Posterior cingulate gyrus (tissue), 11 donors: ENCODE measurements at regions not wholly inside any gene's neighbourhood (a gene's known extent, or its start where the extent isn't known, plus 50 kb on each side); places are given as distances from the start of the nearest gene placed in this dataset.

ENCODE experiments used
- DNase-seq, 10 donors: peaks; one replicate each; pipeline versions ENCODE4 v3.0.0 to v3.0.0-alpha.2; 2020 to 2021; ENCODE audit warnings: mixed read lengths in 3 of 10
- intact Hi-C: fragments of 100-400 bp; cut with DNase I; formaldehyde crosslinking; loops from one replicate; pipeline ENCODE4 v1.15.1; 2023

DNA sequence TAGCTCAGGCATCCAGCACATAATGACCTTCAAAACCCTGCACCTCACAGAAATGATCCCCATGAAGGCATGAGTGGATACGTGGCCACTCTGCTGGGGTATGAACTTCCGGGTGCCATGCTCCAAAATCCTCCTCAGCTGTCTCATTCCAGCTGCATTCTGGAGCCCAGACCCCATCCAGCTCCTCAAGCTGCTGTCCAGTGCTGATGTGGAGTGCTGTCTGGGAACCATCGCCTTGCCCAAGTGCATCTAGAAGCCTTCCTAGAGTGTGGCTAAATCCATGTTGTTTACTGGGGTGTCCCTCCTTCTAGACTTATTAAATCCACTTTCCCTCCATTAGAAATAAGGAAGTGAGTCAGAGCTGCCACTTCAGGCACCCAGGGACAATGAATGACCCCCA, 130.8 kb upstream of the PTPRT start:
- no peak for DNase-seq
- intact Hi-C loops = no loop called here

DNA sequence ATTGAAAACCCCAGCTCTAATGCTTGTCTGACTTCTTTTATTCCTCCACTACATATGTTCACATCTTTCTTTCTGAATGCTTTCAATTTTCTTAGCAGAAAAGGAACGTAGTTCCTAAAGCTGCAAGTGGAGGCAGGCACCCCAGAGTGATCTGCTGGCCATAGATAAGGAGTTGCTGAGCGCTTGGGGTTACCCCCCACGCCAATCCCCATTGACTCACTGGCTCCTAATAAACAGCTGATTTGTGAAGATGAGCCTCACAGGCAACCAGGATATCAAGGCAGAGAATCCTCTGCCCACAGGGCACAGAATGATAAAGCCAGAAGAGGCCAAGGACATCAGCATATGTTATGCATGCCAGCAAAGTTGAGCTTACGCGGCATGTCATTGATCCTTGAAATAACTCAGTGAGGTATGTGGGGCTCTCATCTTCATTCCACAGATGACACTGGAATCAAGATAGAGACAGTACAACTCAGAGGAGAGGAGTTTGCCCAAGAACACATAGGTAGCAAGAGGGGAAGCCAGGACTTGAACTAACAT, 129.1 kb upstream of the PTPRT start:
- DNase-seq = no peak
- intact Hi-C loops = no loop called here

DNA sequence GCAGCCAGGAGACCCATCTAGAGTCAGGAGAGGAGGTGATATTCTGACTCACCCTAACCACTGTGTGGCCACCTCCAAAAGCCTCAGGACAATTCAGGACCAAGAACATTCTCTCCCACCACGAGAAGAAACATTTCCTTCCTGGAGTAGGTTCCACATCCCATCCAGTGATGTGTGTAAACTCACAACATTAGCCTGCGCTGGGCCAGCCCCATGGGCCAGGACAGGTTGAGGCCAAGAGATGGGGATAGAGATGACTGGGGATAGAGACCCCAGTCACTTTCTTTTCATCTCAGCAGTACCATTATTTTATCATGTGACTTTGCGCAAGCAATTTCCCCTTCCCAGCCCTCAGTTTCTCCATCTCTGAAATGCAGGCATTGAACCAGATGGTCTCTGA, 126.6 kb upstream of the PTPRT start:
- intact Hi-C loops = no loop called here
- DNase-seq = no peak

DNA sequence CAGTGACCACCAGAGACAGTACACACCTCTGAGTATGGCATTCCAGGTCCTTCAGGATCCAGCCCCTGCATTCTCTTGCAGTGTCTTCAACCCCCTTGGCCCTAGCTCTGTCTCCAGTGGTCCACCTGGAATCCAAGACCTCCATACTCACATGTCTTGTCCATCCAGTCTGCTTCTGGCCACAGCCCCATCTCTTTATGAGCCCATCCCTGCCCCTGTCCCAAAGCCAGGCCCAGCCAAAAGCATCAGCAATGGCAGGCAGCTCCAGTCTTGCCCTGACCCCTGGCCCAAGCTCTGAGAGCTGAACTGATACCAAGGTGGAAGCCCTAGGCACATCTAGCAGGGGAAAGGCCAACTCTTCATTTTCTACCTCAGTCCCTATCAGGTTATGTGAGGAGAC, 119.6 kb upstream of the PTPRT start:
- DNase-seq = no peak
- intact Hi-C loops = no loop called here

DNA sequence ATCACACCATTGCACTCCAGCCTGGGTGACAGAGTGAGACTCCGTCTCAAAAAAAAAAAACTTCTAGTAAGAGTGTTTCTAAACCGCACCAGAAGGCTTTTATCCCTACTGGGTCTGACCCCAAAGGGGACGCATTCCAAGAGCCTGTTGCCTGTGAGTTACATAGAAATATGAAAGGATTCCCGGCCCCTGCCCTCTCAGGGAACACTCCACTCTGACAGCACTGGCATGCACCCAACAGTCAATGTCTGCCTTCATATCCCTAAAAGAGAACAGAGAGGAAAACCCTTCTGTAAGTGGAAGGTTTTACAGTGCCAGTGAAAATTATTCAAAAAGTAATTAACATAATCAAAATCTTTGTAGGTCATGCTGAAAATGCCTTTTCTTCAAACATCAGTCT, 117.1 kb upstream of the PTPRT start:
- intact Hi-C loops = no loop called here
- no peak for DNase-seq

DNA sequence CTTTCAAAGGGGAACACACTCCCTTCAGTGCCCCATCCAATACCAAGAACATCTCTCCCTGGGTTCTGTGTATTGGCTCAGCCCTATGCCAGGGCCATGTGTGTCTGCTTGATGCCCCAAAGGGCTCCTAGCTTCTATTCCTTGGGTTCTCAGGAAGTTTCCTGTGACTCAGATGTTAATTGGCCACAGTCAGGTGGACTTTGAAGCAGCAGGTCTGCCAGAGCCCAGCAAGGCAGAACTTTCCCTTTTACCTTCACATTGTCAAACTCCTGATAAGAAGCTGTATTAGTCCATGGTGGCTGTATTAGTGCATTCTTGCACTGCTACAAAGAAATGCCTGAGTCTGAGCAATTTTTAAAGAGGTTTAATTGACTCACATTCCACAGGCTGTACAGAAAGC, 116.0 kb upstream of the PTPRT start:
- no peak for DNase-seq
- intact Hi-C loops = no loop called here

DNA sequence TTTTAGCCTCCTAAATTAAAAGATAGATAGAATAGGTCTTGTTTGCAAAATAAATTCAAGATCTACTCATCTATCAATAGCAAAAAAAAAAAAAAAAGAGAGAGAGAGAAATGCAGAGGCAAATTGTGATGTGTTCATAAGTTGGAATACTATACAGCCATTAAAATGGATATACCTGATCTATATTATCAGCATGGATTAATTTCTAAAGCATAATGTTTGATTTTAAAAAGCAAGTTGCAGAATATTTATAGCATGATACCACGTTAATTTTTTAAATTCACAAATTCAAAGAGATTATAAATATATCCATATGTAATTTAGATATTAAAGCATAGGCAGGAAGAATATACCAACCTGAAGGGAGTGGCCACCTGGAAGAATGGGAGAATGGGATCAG, 114.9 kb upstream of the PTPRT start:
- DNase-seq = no peak
- intact Hi-C loops = no loop called here

DNA sequence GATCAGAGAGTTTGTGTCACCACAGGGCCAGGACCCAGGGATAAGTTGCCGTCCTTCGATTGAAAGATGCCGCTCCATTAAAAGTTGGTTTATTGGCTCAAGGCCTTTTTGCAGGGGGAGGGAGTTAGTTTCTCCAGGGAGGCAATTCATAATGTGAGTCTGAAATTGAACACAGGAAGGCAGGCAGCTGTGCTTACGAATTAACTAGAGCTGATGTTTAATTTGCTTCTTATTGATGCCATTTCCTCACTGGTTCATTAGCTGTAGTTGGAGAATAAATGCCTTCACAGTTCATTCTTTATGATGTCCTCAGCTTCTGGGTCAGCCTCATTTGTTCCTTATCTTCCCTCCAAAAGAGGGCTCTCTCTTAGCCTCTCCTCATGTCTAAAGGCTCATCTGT, 113.2 kb upstream of the PTPRT start:
- no peak for DNase-seq
- intact Hi-C loops = no loop called here

DNA sequence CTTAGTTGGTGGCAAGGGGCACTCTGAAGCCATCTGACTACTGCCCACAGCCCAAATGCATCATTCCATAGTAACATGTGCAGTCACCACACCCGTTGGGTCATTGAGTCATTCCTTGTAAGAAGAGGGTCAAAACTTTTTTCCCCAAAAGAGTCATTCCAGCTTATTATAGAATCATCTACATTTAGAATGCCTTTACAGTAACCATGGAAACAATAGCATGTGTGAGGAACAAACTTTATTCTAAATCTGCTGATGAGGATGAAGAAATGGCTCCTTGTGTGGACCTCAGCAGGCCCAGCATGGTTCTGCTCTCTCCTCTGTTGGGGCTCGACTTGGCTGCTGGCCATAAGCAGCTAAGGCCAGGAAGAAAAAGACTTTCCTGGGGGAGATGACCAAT, 111.2 kb upstream of the PTPRT start:
- intact Hi-C loops = no loop called here

DNA sequence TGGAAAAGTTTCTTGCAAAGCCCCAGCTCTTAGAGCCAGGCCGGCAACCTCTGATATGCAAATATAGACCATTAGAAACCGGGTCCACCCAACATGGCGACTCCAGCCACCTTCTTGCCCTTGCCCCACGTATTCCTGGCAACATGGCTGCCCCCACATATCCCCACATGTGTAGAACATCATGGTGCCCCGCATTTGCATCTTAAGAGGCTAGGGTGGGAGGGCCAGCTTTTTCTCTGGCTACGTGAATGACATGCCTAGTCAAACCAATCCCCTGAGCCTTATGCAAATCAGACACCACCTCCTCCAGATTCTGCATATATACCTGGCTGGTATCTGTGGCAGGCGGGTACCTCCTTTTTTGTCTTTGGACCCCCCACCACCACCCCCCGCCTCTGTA, 106.1 kb upstream of the PTPRT start:
- intact Hi-C loops = no loop called here
- no peak for DNase-seq

More for the DNA sequence above, 111.2 kb upstream of the PTPRT start:
- DNase-seq = no peak

DNA sequence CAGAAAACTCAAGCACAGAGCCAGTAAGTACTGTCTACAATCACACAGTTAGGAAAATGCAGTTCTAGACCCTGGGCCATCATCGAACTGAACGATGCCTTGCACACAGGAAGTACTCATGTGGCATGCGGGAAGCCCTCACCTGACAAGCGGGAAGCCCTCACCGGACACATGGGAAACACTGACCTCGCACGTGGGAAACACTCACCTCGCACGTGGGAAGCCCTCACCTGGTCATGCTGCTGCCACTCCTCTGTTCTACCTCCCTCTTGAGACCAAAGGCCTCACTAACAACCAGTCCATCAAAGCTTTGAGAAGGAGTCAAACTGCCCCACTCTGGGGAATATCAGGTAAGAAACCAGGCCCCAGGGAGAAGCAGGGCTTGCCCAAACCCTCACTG, 105.6 kb upstream of the PTPRT start:
- no peak for DNase-seq

DNA sequence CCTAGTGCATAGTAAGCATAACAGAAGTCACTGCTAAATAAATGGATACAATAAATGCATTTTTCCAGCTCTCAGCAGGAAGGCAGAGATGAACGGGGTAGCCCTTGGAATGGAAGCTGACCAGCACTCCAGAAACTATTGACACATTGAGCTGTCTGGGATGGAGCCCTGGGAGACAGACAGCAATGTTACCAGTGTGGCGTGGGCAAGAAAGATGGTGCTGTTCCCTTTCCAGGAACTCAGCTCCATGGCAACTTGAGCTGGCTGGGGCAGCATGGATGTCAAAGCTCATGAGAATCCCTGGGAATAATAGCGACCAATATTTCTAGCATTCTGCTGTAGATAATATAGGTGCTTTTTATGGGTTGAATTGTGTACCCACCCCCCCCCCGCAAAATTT, 104.3 kb upstream of the PTPRT start:
- no peak for DNase-seq
- intact Hi-C loops = no loop called here

More for the DNA sequence above, 105.6 kb upstream of the PTPRT start:
- intact Hi-C loops = no loop called here

DNA sequence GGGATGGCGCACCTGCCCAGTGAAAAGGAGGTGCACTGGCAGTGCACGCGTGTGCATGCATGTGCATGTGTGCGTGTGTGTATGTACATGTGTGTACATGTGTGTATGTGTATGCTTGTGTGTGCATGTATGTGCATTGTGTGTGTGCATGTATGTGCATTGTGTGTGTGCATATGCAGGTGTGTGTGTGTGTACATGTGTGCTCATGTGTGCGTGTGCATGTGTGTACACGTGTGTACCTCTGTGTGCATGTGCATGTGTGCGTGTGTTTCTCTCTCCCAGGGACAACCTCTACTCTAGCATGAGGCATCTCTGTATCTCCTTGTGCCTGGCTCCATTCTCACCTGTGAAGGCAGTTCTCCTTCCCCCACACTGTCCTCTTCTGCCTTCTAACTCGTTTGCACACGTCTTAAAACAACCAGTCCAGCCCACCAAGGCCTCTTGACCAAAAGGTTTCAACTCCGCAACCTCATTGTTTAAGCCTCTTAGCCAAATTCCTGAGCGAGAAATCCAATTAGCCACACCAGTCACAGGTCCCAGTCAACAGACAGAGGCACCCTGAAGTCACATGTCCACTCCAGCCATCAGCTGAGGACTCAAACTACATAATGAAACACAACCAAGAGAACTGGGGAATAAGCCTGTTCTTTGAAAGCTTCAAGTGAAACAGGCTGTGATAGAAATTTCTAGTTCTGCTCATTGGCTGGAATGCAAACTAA, 103.5 kb upstream of the PTPRT start:
- intact Hi-C loops = no loop called here
- no peak for DNase-seq

DNA sequence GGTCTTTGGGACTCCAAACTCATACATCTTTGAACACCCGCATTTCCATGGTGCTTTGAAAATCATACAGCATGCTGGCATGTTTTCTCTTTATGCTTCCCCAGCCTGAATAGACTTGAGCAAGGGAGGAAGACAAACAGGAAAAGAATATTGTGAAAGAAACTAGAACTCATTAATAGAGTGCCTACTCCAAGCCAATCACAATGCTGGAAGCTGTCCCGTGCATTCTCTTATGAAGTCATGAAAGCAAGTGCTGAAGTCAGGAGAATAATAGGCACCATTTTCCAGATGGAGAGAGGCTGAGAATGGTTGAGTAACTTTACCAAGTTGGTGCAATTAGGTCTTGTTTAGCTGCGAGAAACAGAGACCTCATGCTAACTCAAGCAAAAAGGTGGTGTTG, 102.5 kb upstream of the PTPRT start:
- no peak for DNase-seq
- intact Hi-C loops = no loop called here

DNA sequence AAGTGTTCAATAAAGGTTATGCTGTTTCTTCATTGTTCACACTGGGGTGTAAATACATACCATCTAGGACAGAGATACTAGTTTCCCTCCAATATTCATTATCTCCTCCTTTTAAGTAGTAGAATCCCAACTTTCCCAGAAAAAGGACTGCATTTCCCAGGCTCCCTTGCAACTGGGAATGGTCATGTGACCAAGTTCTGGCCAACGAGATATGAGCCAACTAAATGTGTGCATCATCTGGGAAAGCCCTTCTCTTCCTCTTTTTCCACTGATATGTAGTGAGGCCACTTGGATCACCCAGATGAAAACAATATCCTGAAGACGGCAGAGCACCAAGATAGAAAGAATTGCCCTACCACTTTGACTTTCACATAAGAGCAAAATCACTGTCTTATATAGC, 97.9 kb upstream of the PTPRT start:
- intact Hi-C loops = no loop called here
- DNase-seq = no peak

DNA sequence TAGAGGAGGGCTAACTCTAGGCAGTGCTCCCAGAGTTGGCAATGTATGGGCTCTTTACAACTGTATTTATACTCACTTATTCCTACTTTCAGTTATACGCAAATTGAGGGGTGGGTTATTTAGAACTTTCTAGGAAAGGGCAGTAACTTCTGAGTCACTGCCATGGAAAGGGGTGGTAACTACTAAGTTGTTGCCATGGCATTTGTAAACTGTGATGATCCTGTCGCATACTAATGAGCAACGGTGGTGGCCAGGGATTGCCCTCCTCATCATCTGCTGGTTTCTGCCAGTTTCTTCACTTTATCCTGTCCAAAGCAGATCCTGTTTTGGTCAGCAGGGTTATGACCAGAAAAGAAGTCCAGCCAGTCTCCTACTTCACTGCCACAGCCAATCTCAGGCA, 95.5 kb upstream of the PTPRT start:
- intact Hi-C loops = no loop called here
- no peak for DNase-seq

DNA sequence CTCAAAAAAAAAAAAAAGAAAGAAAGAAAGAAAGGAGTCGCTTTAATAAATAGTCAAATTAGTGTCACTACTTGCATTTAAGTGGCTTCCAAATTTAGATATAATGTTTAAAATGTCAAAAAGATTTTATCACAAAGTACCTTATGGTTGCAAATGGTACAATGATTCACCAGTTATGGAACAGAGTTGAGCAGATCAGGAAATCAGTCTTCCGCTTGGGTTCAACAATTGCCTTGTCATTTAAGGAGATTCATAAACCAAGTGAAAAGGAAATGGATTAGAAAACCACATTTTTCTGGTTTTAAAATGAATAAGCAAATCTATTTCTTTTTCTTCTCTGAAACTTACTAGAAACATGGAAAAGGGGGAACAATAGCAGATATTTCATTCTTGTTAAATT, 94.8 kb upstream of the PTPRT start:
- intact Hi-C loops = no loop called here

DNA sequence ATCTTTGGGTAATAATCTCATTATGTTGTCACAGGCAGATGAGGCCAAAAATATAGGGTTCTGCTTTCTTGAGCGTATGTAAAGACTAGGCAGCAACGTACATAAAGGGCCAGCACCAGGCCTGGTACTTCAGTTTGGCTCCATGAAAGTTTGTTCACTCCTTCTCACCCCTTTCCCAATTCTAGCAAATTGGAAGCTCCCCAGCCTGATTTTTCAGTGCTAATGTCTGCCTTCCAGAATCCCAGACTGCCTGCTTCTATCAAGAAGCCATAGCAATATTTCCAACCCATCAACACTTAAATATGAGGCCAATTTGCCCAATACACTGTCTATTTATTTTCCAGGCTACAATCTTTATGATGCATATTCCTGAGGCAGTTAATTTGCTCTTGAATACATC, 93.4 kb upstream of the PTPRT start:
- DNase-seq = no peak
- intact Hi-C loops = no loop called here

More for the DNA sequence above, 94.8 kb upstream of the PTPRT start:
- DNase-seq = no peak

DNA sequence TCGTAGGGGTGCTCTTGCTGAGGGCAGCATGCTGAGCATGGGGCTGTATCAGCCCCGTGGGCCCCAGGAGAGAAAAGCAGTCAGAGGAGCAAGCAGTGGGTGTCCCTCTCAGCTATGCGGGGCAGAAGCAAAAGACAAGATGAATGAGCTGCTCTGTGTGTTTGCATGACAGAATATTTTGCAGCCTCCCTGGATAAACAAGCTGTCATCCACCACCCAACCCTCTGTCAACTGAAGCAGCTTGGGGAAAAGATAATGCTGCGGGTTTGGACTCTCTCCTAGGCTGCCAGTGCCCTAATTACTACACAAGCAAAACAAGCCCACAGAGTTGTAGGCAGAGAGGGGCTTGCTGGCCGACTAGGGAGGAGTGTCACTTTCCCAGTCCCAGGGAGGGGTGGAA, 82.3 kb upstream of the PTPRT start:
- intact Hi-C loops = no loop called here
- no peak for DNase-seq

DNA sequence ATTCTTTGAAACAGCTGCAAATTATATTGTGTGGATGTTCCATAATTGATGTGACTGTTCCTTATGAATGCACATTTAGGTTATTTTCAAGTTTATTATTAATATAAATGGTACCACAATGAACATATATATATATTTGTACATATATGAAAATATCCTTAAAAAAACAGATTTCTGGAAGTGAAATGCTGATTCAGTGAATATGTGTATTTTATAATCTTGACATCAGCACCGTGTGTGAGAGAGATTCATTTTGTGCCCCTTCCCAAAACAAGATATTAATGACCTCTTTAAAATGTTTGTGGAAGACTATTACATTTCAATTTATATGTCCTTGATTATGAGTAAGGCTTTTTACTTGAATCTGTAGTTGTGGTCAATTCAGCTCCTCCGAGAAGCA, 75.7 kb upstream of the PTPRT start:
- DNase-seq = no peak
- intact Hi-C loops = no loop called here

DNA sequence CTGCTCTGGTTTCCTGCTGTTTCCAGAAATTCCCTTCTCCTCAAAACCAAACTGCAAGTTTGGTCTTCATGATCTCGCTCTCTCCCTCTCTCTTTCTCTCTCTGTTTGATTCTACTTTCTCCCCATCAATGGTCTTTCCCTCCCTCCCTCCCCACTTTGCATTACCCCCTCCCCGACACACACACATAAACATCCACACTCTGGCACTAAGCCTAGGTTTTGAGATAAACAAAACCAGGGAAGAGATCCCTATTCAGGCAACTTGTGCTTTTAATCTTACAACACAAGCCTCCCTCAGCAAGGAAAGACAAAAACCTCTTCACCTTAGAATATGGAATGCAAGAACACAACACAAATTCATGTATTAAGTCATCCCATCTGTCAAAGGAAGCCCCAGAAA, 73.5 kb upstream of the PTPRT start:
- intact Hi-C loops = no loop called here
- no peak for DNase-seq

DNA sequence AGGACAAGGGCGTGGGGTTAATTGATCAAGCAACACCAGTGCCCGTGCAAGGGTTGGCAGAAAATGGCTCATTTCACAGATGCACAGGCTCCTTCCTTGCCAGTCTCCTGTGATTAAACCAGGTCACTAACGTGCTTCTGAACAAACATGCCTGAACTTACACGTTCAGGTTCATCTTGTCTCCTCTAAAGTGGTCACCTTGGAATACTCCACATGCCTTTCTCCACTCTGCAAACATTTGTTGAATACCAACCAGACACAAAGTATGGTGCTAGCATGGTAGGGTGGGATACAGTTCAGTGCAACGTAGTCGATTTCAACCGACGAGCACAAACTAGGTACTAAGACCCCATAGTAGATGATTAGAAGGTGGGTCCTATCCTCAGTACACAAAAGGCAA, 72.6 kb upstream of the PTPRT start:
- intact Hi-C loops = no loop called here
- no peak for DNase-seq

DNA sequence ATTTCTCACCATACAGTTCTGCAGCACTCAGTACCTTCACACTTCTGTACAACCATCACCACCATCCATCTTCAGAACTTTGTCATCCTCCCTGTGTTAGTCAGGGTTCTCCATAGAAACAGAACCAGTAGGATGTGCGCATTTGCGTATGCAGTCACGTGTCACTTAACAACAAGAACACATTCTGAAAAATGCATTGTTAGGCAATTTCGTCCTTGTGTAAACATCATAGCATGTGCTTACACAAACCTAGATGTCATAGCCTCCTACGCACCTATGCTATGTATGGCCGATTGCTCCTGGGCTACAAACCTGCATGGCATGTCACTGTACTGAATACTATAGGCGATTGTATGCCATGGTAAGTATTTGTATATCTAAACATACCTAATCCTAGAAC, 66.2 kb upstream of the PTPRT start:
- no peak for DNase-seq
- intact Hi-C loops = no loop called here
